Adrenal gland (tissue), 5 donors: ENCODE measurements at regions not wholly inside any gene's neighbourhood (a gene's known extent, or its start where the extent isn't known, plus 50 kb on each side); places are given as distances from the start of the nearest gene placed in this dataset.

ENCODE experiments used
- POLR2A ChIP-seq, 2 donors: fragments of 450-650 bp; IDR thresholded peaks; one replicate each; pipeline ENCODE4 v1.6.1; 2017; ENCODE audit warnings: antibody characterized with exemption in 2 of 2, mild to moderate bottlenecking in 2 of 2, moderate library complexity in 1 of 2
- TF ChIP-seq, protein P1 (sequence below), 6 experiments: fragments of 450-650 bp in 4 of 6; fragments of 200-600 bp in 2 of 6; sonication (generic) in 1 of 6; IDR thresholded peaks; 1 replicate in 5 of 6; 2 replicates in 1 of 6; pipeline versions ENCODE4 v1.5.1 to v1.8.0; 2016 to 2021; ENCODE audit warnings: antibody characterized with exemption in 6 of 6, mild to moderate bottlenecking in 2 of 6, moderate library complexity in 1 of 6
- donor health status: DM: no; HTN: no; CAD: no.

DNA sequence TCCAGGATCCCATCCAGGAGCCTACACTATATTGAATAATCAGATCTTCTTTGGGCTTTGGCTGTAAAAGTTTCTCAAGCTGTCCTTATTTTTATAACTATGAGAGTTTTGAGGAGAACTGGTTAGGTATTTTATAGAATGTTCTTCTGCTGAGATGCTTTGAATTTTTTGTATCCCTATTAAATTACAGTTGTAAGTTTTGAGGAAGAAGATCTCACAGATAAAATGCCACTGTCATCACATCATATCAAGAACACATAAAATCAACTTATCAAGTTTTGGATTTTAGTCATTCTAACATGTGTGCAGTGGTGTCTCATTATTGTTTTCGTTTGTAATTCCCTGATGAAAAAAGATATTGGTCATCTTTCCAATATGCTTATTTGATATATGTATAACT, 260.2 kb upstream of the COL3A1 start:
- TF ChIP-seq, protein P1, sequence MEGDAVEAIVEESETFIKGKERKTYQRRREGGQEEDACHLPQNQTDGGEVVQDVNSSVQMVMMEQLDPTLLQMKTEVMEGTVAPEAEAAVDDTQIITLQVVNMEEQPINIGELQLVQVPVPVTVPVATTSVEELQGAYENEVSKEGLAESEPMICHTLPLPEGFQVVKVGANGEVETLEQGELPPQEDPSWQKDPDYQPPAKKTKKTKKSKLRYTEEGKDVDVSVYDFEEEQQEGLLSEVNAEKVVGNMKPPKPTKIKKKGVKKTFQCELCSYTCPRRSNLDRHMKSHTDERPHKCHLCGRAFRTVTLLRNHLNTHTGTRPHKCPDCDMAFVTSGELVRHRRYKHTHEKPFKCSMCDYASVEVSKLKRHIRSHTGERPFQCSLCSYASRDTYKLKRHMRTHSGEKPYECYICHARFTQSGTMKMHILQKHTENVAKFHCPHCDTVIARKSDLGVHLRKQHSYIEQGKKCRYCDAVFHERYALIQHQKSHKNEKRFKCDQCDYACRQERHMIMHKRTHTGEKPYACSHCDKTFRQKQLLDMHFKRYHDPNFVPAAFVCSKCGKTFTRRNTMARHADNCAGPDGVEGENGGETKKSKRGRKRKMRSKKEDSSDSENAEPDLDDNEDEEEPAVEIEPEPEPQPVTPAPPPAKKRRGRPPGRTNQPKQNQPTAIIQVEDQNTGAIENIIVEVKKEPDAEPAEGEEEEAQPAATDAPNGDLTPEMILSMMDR (IDR thresholded peaks at IDR 0.05) = no peak
- no peak for TF ChIP-seq POLR2A (IDR thresholded peaks at IDR 0.05)
